ENCODE measurements at regions not wholly inside any gene's neighbourhood (a gene's known extent, or its start where the extent isn't known, plus 50 kb on each side); places are given as distances from the start of the nearest gene placed in this dataset.
A peak's percentile ranks its signal among the peaks of the same experiment; 100 is the strongest.
"Not testable (repeated sequence)": the region's sequence is repeated elsewhere in the genome, so short reads cannot be mapped to it uniquely, and the experiment has no call there.

- Histone ChIP-seq H3K9me3 (replicated peaks) (no peaks in the 10 kb centered on the region), H3K27me3 (no peaks in the 10 kb centered on the region), H3K36me3 (no peaks in the 10 kb centered on the region), H3K4me3 (no peak overlapping the region), H3K4me1 (peaks cover 8% of the 10 kb centered on the region), H3K27ac (no peak overlapping the region)
- peak; percentile 57 to 83 for DNase-seq
Measured at GRCh38 chr3:177777699-177778098, 580.4 kb upstream of the TBL1XR1 start.

GRCh38 chr3:177778633-177779032, 581.4 kb upstream of the TBL1XR1 start:
- DNase-seq = no peak
- Histone ChIP-seq H3K27me3 (no peaks in the 10 kb centered on the region), H3K9me3 (replicated peaks) (no peaks in the 10 kb centered on the region), H3K4me3 (no peak overlapping the region), H3K4me1 (peaks cover 8% of the 10 kb centered on the region), H3K36me3 (no peaks in the 10 kb centered on the region), H3K27ac (no peak overlapping the region)

- no peaks in the 10 kb centered on the region for H3K36me3 ChIP-seq
- no peaks in the 10 kb centered on the region for H3K27me3 ChIP-seq
- H3K27ac ChIP-seq = no peak overlapping the region
- H3K4me1 ChIP-seq = peaks cover 5% of the 10 kb centered on the region
- no peak overlapping the region for H3K4me3 ChIP-seq
- DNase-seq = peak in 1 of 2 experiments; percentile 22
- H3K9me3 ChIP-seq (replicated peaks) = no peaks in the 10 kb centered on the region
Measured at GRCh38 chr3:177781686-177782161, 584.4 kb upstream of the TBL1XR1 start.

GRCh38 chr3:177783338-177783737, 586.1 kb upstream of the TBL1XR1 start:
- no peak for DNase-seq
- H3K27ac ChIP-seq = no peak overlapping the region

GRCh38 chr3:177783767-177784166, 586.5 kb upstream of the TBL1XR1 start:
- no peak overlapping the region for H3K27ac ChIP-seq
- H3K27me3 ChIP-seq = no peaks in the 10 kb centered on the region
- H3K4me1 ChIP-seq = no peaks in the 10 kb centered on the region
- no peaks in the 10 kb centered on the region for H3K36me3 ChIP-seq
- H3K9me3 ChIP-seq (replicated peaks) = no peaks in the 10 kb centered on the region
- H3K4me3 ChIP-seq = no peak overlapping the region
- DNase-seq = no peak

More at GRCh38 chr3:177783338-177783737, 586.1 kb upstream of the TBL1XR1 start:
- Histone ChIP-seq H3K4me3 (no peak overlapping the region), H3K27me3 (no peaks in the 10 kb centered on the region), H3K9me3 (replicated peaks) (no peaks in the 10 kb centered on the region), H3K4me1 (no peaks in the 10 kb centered on the region), H3K36me3 (no peaks in the 10 kb centered on the region)

GRCh38 chr3:177787279-177788041, 590.2 kb upstream of the TBL1XR1 start:
- Histone ChIP-seq H3K27ac (no peak overlapping the region), H3K36me3 (no peaks in the 10 kb centered on the region), H3K27me3 (no peaks in the 10 kb centered on the region), H3K4me1 (no peaks in the 10 kb centered on the region), H3K9me3 (replicated peaks) (no peaks in the 10 kb centered on the region), H3K4me3 (no peak overlapping the region)
- no peak for DNase-seq

GRCh38 chr3:177789500-177789899, 592.2 kb upstream of the TBL1XR1 start:
- Histone ChIP-seq H3K9me3 (replicated peaks) (no peaks in the 10 kb centered on the region), H3K27ac (no peak overlapping the region), H3K4me1 (no peaks in the 10 kb centered on the region), H3K4me3 (no peak overlapping the region), H3K36me3 (no peaks in the 10 kb centered on the region), H3K27me3 (no peaks in the 10 kb centered on the region)
- no peak for DNase-seq

- no peak for DNase-seq
- no peak overlapping the region for H3K27ac ChIP-seq
Measured at GRCh38 chr3:177792311-177793030, 595.2 kb upstream of the TBL1XR1 start.

GRCh38 chr3:177793451-177793850, 596.2 kb upstream of the TBL1XR1 start:
- H3K4me3 ChIP-seq = no peak overlapping the region
- no peak overlapping the region for H3K27ac ChIP-seq
- DNase-seq = no peak
- H3K4me1 ChIP-seq = no peaks in the 10 kb centered on the region
- H3K9me3 ChIP-seq (replicated peaks) = no peaks in the 10 kb centered on the region
- no peaks in the 10 kb centered on the region for H3K27me3 ChIP-seq
- no peaks in the 10 kb centered on the region for H3K36me3 ChIP-seq

More at GRCh38 chr3:177792311-177793030, 595.2 kb upstream of the TBL1XR1 start:
- Histone ChIP-seq H3K4me3 (no peak overlapping the region), H3K36me3 (no peaks in the 10 kb centered on the region), H3K9me3 (replicated peaks) (no peaks in the 10 kb centered on the region), H3K4me1 (no peaks in the 10 kb centered on the region), H3K27me3 (no peaks in the 10 kb centered on the region)

GRCh38 chr3:177795216-177795615, 597.9 kb upstream of the TBL1XR1 start:
- H3K27me3 ChIP-seq = no peaks in the 10 kb centered on the region

GRCh38 chr3:177795859-177796258, 598.6 kb upstream of the TBL1XR1 start:
- Histone ChIP-seq H3K27me3 (no peaks in the 10 kb centered on the region), H3K36me3 (no peaks in the 10 kb centered on the region), H3K9me3 (replicated peaks) (no peaks in the 10 kb centered on the region), H3K4me3 (no peak overlapping the region), H3K27ac (no peak overlapping the region), H3K4me1 (peaks cover 8% of the 10 kb centered on the region; the same call in 1 of the 2 replicates)
- DNase-seq = no peak

More at GRCh38 chr3:177795216-177795615, 597.9 kb upstream of the TBL1XR1 start:
- Histone ChIP-seq H3K4me3 (no peak overlapping the region), H3K9me3 (replicated peaks) (no peaks in the 10 kb centered on the region), H3K36me3 (no peaks in the 10 kb centered on the region), H3K4me1 (peaks cover 7% of the 10 kb centered on the region; the same call in 1 of the 2 replicates), H3K27ac (no peak overlapping the region)
- DNase-seq = no peak

- H3K27me3 ChIP-seq; H3K9me3 ChIP-seq (replicated peaks); H3K27ac ChIP-seq; H3K4me3 ChIP-seq; H3K36me3 ChIP-seq; DNase-seq: not testable (repeated sequence)
- H3K4me1 ChIP-seq = peaks cover 18% of the 10 kb centered on the region
Measured at GRCh38 chr3:177800147-177800546, 602.9 kb upstream of the TBL1XR1 start.

- no peak for DNase-seq
- Histone ChIP-seq H3K9me3 (replicated peaks) (no peaks in the 10 kb centered on the region), H3K4me1 (peaks cover 18% of the 10 kb centered on the region), H3K4me3 (no peak overlapping the region), H3K36me3 (no peaks in the 10 kb centered on the region), H3K27ac (no peak overlapping the region), H3K27me3 (no peaks in the 10 kb centered on the region)
Measured at GRCh38 chr3:177800561-177800960, 603.3 kb upstream of the TBL1XR1 start.

GRCh38 chr3:177802151-177802900, 605.0 kb upstream of the TBL1XR1 start:
- Histone ChIP-seq H3K27me3 (no peaks in the 10 kb centered on the region), H3K9me3 (replicated peaks) (no peaks in the 10 kb centered on the region), H3K4me1 (peaks cover 18% of the 10 kb centered on the region), H3K36me3 (no peaks in the 10 kb centered on the region), H3K4me3 (no peak overlapping the region), H3K27ac (no peak overlapping the region)
- peak; percentile 30 to 59 for DNase-seq

GRCh38 chr3:177803500-177803899, 606.2 kb upstream of the TBL1XR1 start:
- Histone ChIP-seq H3K27me3 (no peaks in the 10 kb centered on the region), H3K4me3 (no peak overlapping the region), H3K9me3 (replicated peaks) (no peaks in the 10 kb centered on the region), H3K4me1 (peaks cover 18% of the 10 kb centered on the region), H3K36me3 (no peaks in the 10 kb centered on the region), H3K27ac (no peak overlapping the region)
- no peak for DNase-seq
